ENCODE measurements at regions not wholly inside any gene's neighbourhood (a gene's known extent, or its start where the extent isn't known, plus 50 kb on each side); places are given as distances from the start of the nearest gene placed in this dataset.

DNA sequence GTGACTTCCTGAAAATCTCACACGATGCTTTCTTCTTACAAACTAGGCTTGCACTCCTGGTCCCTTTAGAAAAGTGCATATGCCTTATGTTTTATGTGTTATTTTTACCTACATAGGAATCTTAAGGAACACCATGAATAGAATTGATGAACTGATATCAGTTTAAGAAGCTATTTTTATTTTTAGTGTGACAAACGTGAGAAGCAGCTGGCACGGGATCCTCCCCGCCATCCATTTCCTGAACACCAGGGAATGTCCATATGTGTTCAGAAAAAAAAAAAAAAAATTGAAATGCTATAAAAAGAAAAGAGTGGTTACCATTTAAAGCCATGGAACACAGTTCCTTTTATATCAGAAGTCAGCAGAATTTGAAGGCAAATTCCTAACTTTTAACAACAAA, 1096.1 kb upstream of the PRKX start:
- no peak for TF ChIP-seq POLR2A (IDR thresholded peaks at IDR 0.05)
- TF ChIP-seq, protein P1, sequence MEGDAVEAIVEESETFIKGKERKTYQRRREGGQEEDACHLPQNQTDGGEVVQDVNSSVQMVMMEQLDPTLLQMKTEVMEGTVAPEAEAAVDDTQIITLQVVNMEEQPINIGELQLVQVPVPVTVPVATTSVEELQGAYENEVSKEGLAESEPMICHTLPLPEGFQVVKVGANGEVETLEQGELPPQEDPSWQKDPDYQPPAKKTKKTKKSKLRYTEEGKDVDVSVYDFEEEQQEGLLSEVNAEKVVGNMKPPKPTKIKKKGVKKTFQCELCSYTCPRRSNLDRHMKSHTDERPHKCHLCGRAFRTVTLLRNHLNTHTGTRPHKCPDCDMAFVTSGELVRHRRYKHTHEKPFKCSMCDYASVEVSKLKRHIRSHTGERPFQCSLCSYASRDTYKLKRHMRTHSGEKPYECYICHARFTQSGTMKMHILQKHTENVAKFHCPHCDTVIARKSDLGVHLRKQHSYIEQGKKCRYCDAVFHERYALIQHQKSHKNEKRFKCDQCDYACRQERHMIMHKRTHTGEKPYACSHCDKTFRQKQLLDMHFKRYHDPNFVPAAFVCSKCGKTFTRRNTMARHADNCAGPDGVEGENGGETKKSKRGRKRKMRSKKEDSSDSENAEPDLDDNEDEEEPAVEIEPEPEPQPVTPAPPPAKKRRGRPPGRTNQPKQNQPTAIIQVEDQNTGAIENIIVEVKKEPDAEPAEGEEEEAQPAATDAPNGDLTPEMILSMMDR (IDR thresholded peaks at IDR 0.05) = no peak

Data from sigmoid colon (tissue), 3 donors.